ENCODE measurements at regions not wholly inside any gene's neighbourhood (a gene's known extent, or its start where the extent isn't known, plus 50 kb on each side); places are given as distances from the start of the nearest gene placed in this dataset.

GRCh38 chr9:90070931-90071660 lies 466.3 kb downstream of the GADD45G start:
- H3K79me1 ChIP-seq (ENCODE audit: low read depth, low read length), result no peaks in the 10 kb centered on the region
- POLR2A ChIA-PET (ENCODE audit: partially characterized antibody), result no interaction called here
- H2BK120ac ChIP-seq (replicated peaks; ENCODE audit: low read depth, low read length), result no peak overlapping the region
- no peak overlapping the region for H3K4me3 ChIP-seq (ENCODE audit: extremely low read depth in 1 of 4, insufficient read depth in 2 of 4, low read depth in 3 of 4, low read length in 4 of 4)
- H3K27me3 ChIP-seq (replicated peaks in 1 of 4; ENCODE audit: control insufficient read depth in 3 of 4, extremely low read depth in 1 of 4, insufficient read depth in 3 of 4, low read length in 3 of 4), result no peaks in the 10 kb centered on the region; a peak in 1 of 7 replicates
- no peak overlapping the region for H2AK5ac ChIP-seq (ENCODE audit: low read depth, low read length)
- no peaks in the 10 kb centered on the region for H3K4me1 ChIP-seq (replicated peaks in 1 of 4; ENCODE audit: control insufficient read depth in 3 of 4, insufficient read depth in 4 of 4, low read length in 3 of 4)
- H4K8ac ChIP-seq (ENCODE audit: extremely low read depth, insufficient read depth, low read length), result no peak overlapping the region
- TF ChIP-seq CTCF (IDR thresholded peaks at IDR 0.05; ENCODE audit: control extremely low read depth in 1 of 3, insufficient read depth in 1 of 3, low read depth in 1 of 3, low read length in 3 of 3) (no peak), SUZ12 (IDR thresholded peaks at IDR 0.05; ENCODE audit: low read length) (no peak), BCL11A (IDR thresholded peaks at IDR 0.05; ENCODE audit: low read depth in 2 of 2, low read length in 2 of 2) (no peak), MAX (IDR thresholded peaks at IDR 0.05) (no peak)
- H3K56ac ChIP-seq (replicated peaks; ENCODE audit: insufficient read length, low read depth, low read length), result no peak overlapping the region
- no peak overlapping the region for H3K4me2 ChIP-seq (ENCODE audit: insufficient read depth in 1 of 2, low read depth in 2 of 2, low read length in 2 of 2)
- H2BK5ac ChIP-seq (ENCODE audit: low read depth, low read length), result no peak overlapping the region
- no peak overlapping the region for H3K4ac ChIP-seq (replicated peaks; ENCODE audit: insufficient read length, low read depth, low read length)
- H4K20me1 ChIP-seq (replicated peaks in 1 of 2; ENCODE audit: control insufficient read depth in 1 of 2, insufficient read depth in 2 of 2, low read length in 2 of 2), result no peaks in the 10 kb centered on the region
- H3K18ac ChIP-seq (ENCODE audit: extremely low read depth, low read length), result no peak overlapping the region
- CTCF ChIA-PET (ENCODE audit: partially characterized antibody), result interaction anchor here (0.6 to 3.1 kb wide), 6 partner anchors 11 to 494 kb away, joined by 3 to 15 read pairs (median 4); no protein-coding TSS in a partner anchor
- no peaks in the 10 kb centered on the region for H3K79me2 ChIP-seq (ENCODE audit: control insufficient read depth in 1 of 2, insufficient read depth in 2 of 2, low read length in 2 of 2)
- H4K5ac ChIP-seq (ENCODE audit: insufficient read length, low read depth, low read length), result no peak overlapping the region
- DNase-seq (ENCODE audit: low read depth in 1 of 2, low spot score in 2 of 2) (no peak), FAIRE-seq (no peak)
- no peak overlapping the region for H2AFZ ChIP-seq (ENCODE audit: low read length)
- no peak overlapping the region for H3K27ac ChIP-seq (ENCODE audit: low read depth, low read length)
- no peaks in the 10 kb centered on the region for H3K36me3 ChIP-seq (ENCODE audit: control insufficient read depth in 2 of 4, insufficient read depth in 4 of 4, low read length in 3 of 4)
- 96% methylated on average over 6 of the region's 7 CpGs; no CpG with 5 or more reads in 1 of the 2 experiments for WGBS, 2 experiments (ENCODE audit: extremely low coverage in 1 of 2, insufficient coverage in 1 of 2, insufficient read length in 1 of 2, insufficient replicate concordance in 2 of 2, low coverage in 1 of 2, low lambda C conversion rate in 2 of 2, missing lambda C conversion rate in 1 of 2)
- H2BK15ac ChIP-seq (ENCODE audit: low read length), result no peak overlapping the region
- H3K23ac ChIP-seq (ENCODE audit: insufficient read length), result no peak overlapping the region
- H3K23me2 ChIP-seq (ENCODE audit: low read depth, low read length), result no peaks in the 10 kb centered on the region
- no peak overlapping the region for H4K91ac ChIP-seq (replicated peaks; ENCODE audit: insufficient read length, low read length)
- H3K9ac ChIP-seq (replicated peaks in 1 of 4; ENCODE audit: extremely low read depth in 1 of 4, low read depth in 3 of 4, low read length in 3 of 4), result no peak overlapping the region
- H2BK12ac ChIP-seq (ENCODE audit: low read depth, low read length), result no peak overlapping the region
- H3K9me3 ChIP-seq (ENCODE audit: insufficient read depth in 2 of 2, low read depth in 1 of 2, low read length in 1 of 2), result no peaks in the 10 kb centered on the region
- H2BK20ac ChIP-seq (ENCODE audit: low read length), result no peak overlapping the region
- no peak overlapping the region for H3K14ac ChIP-seq (ENCODE audit: insufficient read length)

Data from H1 (cell line).